IMR-90 (cell line): ENCODE measurements at regions not wholly inside any gene's neighbourhood (a gene's known extent, or its start where the extent isn't known, plus 50 kb on each side); places are given as distances from the start of the nearest gene placed in this dataset.

Experiments
- ATAC-seq: fragments of 200-7000 bp; cut with Tn5 transposase; 2 replicates; pipeline ENCODE4 v1.9.1; 2020; ENCODE audit warnings: low read depth, mild to moderate bottlenecking, moderate library complexity
- BruUV-seq: library from RNA; stranded (reverse); fragments of 400-500 nt; replicated peaks from 2 replicates; lab custom pipeline; 2021; lab: Mats Ljungman, UMichigan
- CTCF ChIA-PET: fragments of 300-600 bp; formaldehyde crosslinking; extraction: SDS; loops from one replicate; lab custom pipeline; 2021; ENCODE audit warnings: antibody characterized with exemption; lab: Yijun Ruan, JAX
- POLR2A ChIA-PET: fragments of 300-600 bp; sonication (Branson Sonifier 250); formaldehyde crosslinking; loops from one replicate; lab custom pipeline; 2022; ENCODE audit warnings: antibody characterized with exemption; ENCODE audit not compliant: unreplicated experiment; lab: Charles Lee
- DNase-seq: peaks from one replicate; pipeline ENCODE4 v3.0.0; 2013
- H2AFZ ChIP-seq: replicated peaks from 2 replicates; pipeline ENCODE3; 2013; ENCODE audit warnings: low read length, mild to moderate bottlenecking; ENCODE audit not compliant: poor library complexity
- H2AK5ac ChIP-seq: 2 replicates; pipeline ENCODE4 v1.6.1; 2013; ENCODE audit warnings: low read depth, low read length, inconsistent platforms
- H2AK9ac ChIP-seq: replicated peaks from 2 replicates; pipeline ENCODE3; 2013; ENCODE audit warnings: mild to moderate bottlenecking, low read depth, low read length, moderate library complexity; ENCODE audit not compliant: poor library complexity
- H2BK120ac ChIP-seq: 2 replicates; pipeline ENCODE4 v1.6.1; 2013; ENCODE audit warnings: low read depth, low read length, inconsistent platforms
- H2BK15ac ChIP-seq: 3 replicates; pipeline ENCODE4 v1.6.1; 2013; ENCODE audit warnings: low read depth, low read length, inconsistent platforms
- H2BK20ac ChIP-seq: 2 replicates; pipeline ENCODE4 v1.6.1; 2013; ENCODE audit warnings: low read depth, mild to moderate bottlenecking, inconsistent platforms, low read length, moderate library complexity
- H2BK5ac ChIP-seq: 2 replicates; pipeline ENCODE4 v1.6.1; 2013; ENCODE audit warnings: mild to moderate bottlenecking, low read depth, low read length, inconsistent platforms; ENCODE audit not compliant: poor library complexity, severe bottlenecking
- H3K14ac ChIP-seq: replicated peaks from 2 replicates; pipeline ENCODE4 v1.6.1; 2013; ENCODE audit warnings: low read depth, low read length, inconsistent platforms
- H3K18ac ChIP-seq: 2 replicates; pipeline ENCODE4 v1.6.1; 2013; ENCODE audit warnings: low read depth, low read length, control low read depth
- H3K23ac ChIP-seq: 2 replicates; pipeline ENCODE4 v1.6.1; 2013; ENCODE audit warnings: low read depth, low read length, inconsistent platforms
- H3K27ac ChIP-seq: 2 replicates; pipeline ENCODE4 v1.5.1; 2013; ENCODE audit warnings: mild to moderate bottlenecking, control low read depth, low read length; ENCODE audit not compliant: insufficient read depth
- H3K27me3 ChIP-seq: 2 replicates; pipeline ENCODE4 v1.6.1; 2013; ENCODE audit warnings: low read length; ENCODE audit not compliant: control insufficient read depth, insufficient read depth
- H3K36me3 ChIP-seq: 2 replicates; pipeline ENCODE4 v1.6.1; 2013; ENCODE audit warnings: low read length, mixed read lengths; ENCODE audit not compliant: control insufficient read depth, insufficient read depth
- H3K4ac ChIP-seq: 2 replicates; pipeline ENCODE4 v1.6.1; 2013; ENCODE audit warnings: low read depth, low read length, inconsistent platforms
- H3K4me1 ChIP-seq: 2 replicates; pipeline ENCODE4 v1.6.1; 2013; ENCODE audit warnings: low read length, mixed read lengths; ENCODE audit not compliant: control insufficient read depth, insufficient read depth
- H3K4me2 ChIP-seq: 2 replicates; pipeline ENCODE4 v1.6.1; 2013; ENCODE audit warnings: low read depth, mild to moderate bottlenecking, control low read depth, low read length, moderate library complexity
- H3K4me3 ChIP-seq: 2 replicates; pipeline ENCODE4 v1.5.1; 2013; ENCODE audit warnings: low read depth, mild to moderate bottlenecking, control low read depth, low read length, moderate library complexity; ENCODE audit not compliant: insufficient read depth
- H3K56ac ChIP-seq: 2 replicates; pipeline ENCODE4 v1.6.1; 2013; ENCODE audit warnings: low read length, inconsistent platforms; ENCODE audit not compliant: insufficient read depth; ENCODE audit errors: extremely low read depth
- H3K79me1 ChIP-seq, 2 experiments: 2 replicates each; pipeline ENCODE4 v1.6.1; 2013; ENCODE audit warnings: low read length in 2 of 2, inconsistent platforms in 1 of 2, low read depth in 1 of 2
- H3K9ac ChIP-seq: 2 replicates; pipeline ENCODE4 v1.6.1; 2013; ENCODE audit warnings: low read depth, low read length, control low read depth
- H3K9me1 ChIP-seq: 2 replicates; pipeline ENCODE4 v1.6.1; 2013; ENCODE audit warnings: low read length, inconsistent platforms; ENCODE audit not compliant: insufficient read depth
- H3K9me3 ChIP-seq: 2 replicates; pipeline ENCODE4 v1.6.1; 2013; ENCODE audit warnings: low read length; ENCODE audit not compliant: control insufficient read depth, insufficient read depth
- H4K20me1 ChIP-seq: 2 replicates; pipeline ENCODE4 v1.6.1; 2013; ENCODE audit warnings: low read length, inconsistent platforms; ENCODE audit not compliant: insufficient read depth
- H4K5ac ChIP-seq: 2 replicates; pipeline ENCODE4 v1.6.1; 2013; ENCODE audit warnings: mild to moderate bottlenecking, low read depth, low read length, control low read depth
- H4K8ac ChIP-seq, 2 experiments: 2 replicates each; pipeline ENCODE4 v1.6.1; 2013; ENCODE audit warnings: low read depth in 2 of 2, low read length in 2 of 2, control low read depth in 1 of 2, inconsistent platforms in 1 of 2
- H4K91ac ChIP-seq: 2 replicates; pipeline ENCODE4 v1.6.1; 2013; ENCODE audit warnings: low read depth, low read length, inconsistent platforms; ENCODE audit not compliant: insufficient read depth
- BHLHE40 ChIP-seq: fragments of 150-350 bp; IDR thresholded peaks from 2 replicates; pipeline ENCODE4 v1.6.1; 2016; ENCODE audit warnings: mild to moderate bottlenecking, low read depth, low read length
- CEBPB ChIP-seq: IDR thresholded peaks from 2 replicates; pipeline ENCODE4 v1.6.1; 2012; ENCODE audit warnings: low read depth, low read length, improper control_type of control experiment
- CHD1 ChIP-seq: IDR thresholded peaks from 2 replicates; pipeline ENCODE4 v1.6.1; 2012; ENCODE audit warnings: low read depth, low read length, improper control_type of control experiment
- FOS ChIP-seq: fragments of 150-350 bp; IDR thresholded peaks from 2 replicates; pipeline ENCODE4 v1.6.1; 2016; ENCODE audit warnings: low read depth, low read length
- MAFK ChIP-seq: IDR thresholded peaks from 2 replicates; pipeline ENCODE4 v1.6.1; 2012; ENCODE audit warnings: low read depth, low read length, improper control_type of control experiment
- MAZ ChIP-seq: IDR thresholded peaks from 2 replicates; pipeline ENCODE4 v1.6.1; 2012; ENCODE audit warnings: low read depth, mild to moderate bottlenecking, low read length, improper control_type of control experiment, moderate library complexity, borderline replicate concordance
- MXI1 ChIP-seq: IDR thresholded peaks from 2 replicates; pipeline ENCODE4 v1.6.1; 2012; ENCODE audit warnings: low read depth, mild to moderate bottlenecking, low read length, moderate library complexity, borderline replicate concordance
- NFE2L2 ChIP-seq: fragments of 150-350 bp; IDR thresholded peaks from 2 replicates; pipeline ENCODE4 v1.6.1; 2016; ENCODE audit warnings: low read depth, mild to moderate bottlenecking, low read length
- POLR2A ChIP-seq: IDR thresholded peaks from 2 replicates; pipeline ENCODE4 v1.6.1; 2012; ENCODE audit warnings: mild to moderate bottlenecking, low read depth, low read length
- RAD21 ChIP-seq: IDR thresholded peaks from 2 replicates; pipeline ENCODE4 v1.6.1; 2012; ENCODE audit warnings: low read length, improper control_type of control experiment
- RCOR1 ChIP-seq: IDR thresholded peaks from 2 replicates; pipeline ENCODE4 v1.6.1; 2012; ENCODE audit warnings: mild to moderate bottlenecking, low read length, improper control_type of control experiment; ENCODE audit not compliant: insufficient replicate concordance
- RFX5 ChIP-seq: IDR thresholded peaks from 2 replicates; pipeline ENCODE4 v1.8.0; 2012; ENCODE audit warnings: low read depth, mild to moderate bottlenecking, low read length, moderate library complexity
- SMC3 ChIP-seq: fragments of 150-350 bp; IDR thresholded peaks from 2 replicates; pipeline ENCODE4 v1.6.1; 2016; ENCODE audit warnings: low read depth, mild to moderate bottlenecking, antibody characterized with exemption, low read length, moderate library complexity
- WGBS, 2 experiments: methylation state at CpG; one replicate each; pipeline versions ENCODE4 v1.1.5 to v1.1.7; 2013; ENCODE audit warnings: missing lambda C conversion rate in 2 of 2; ENCODE audit not compliant: insufficient read length in 1 of 2; ENCODE audit errors: extremely low coverage in 2 of 2; 5-methylcytosine and 5-hydroxymethylcytosine counted together
- dilution Hi-C: fragments of 300-500 bp; cut with HindIII; formaldehyde crosslinking; loops from one replicate; pipeline ENCODE4 v1.14.3; 2018; ENCODE audit warnings: low sequenced_read_pairs; ENCODE audit not compliant: unreplicated experiment
- in situ Hi-C: fragments of 300-500 bp; cut with MboI; formaldehyde crosslinking; loops from 3 replicates; pipeline ENCODE4 v1.14.3; 2019; ENCODE audit warnings: low sequenced_read_pairs, inconsistent platforms, mixed read lengths
- intact Hi-C: fragments of 100-400 bp; cut with micrococcal nuclease; formaldehyde crosslinking; loops from 2 replicates; pipeline ENCODE4 v1.10.0; 2022
- TF ChIP-seq, protein P1 (sequence below): conservative IDR thresholded peaks from 2 replicates; pipeline ENCODE4 v1.5.1; 2012; ENCODE audit warnings: mild to moderate bottlenecking, low read depth, low read length, improper control_type of control experiment
- TF ChIP-seq, protein P2 (sequence below): fragments of 150-350 bp; IDR thresholded peaks from 2 replicates; pipeline ENCODE4 v1.6.1; 2016; ENCODE audit warnings: low read depth, mild to moderate bottlenecking, low read length, moderate library complexity, borderline replicate concordance
- TF ChIP-seq, protein P3 (sequence below): fragments of 150-350 bp; IDR thresholded peaks from 2 replicates; pipeline ENCODE4 v1.6.1; 2017; ENCODE audit warnings: mild to moderate bottlenecking, antibody characterized with exemption, low read length, low read depth

DNA sequence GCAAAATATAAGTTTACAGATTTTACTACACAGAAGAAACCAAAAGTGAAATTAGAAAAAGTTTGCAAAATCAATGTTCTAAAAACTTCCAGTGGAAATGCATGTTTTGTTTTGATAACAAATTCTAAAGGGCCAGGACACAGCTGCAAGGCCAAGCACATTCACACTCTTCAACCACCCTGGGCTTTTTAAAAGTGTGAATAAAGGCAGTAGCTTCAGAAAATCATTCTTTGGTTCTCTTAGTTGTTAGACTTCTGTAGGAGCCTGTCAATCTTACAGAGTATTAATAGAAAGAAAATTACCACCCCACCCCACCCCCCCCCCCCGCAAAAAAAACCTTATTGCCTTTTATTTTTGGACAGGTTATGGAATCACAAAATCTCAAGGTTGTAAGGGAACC is 105.2 kb upstream of the EGLN3 start:
- no peak overlapping the region for H4K91ac ChIP-seq
- BruUV-seq: no TSS peak
- WGBS, 2 experiments: no CpG with 5 or more reads among the region's 1 CpG
- no peaks in the 10 kb centered on the region; the same call in 1 of the 2 replicates for H3K27me3 ChIP-seq
- H3K4me1 ChIP-seq: 0 out of 2 replicates have a peak, but pooled peaks cover 4% of the 10 kb centered on the region
- no peak overlapping the region for H3K18ac ChIP-seq
- H3K23ac ChIP-seq: no peak overlapping the region
- no peak overlapping the region for H3K56ac ChIP-seq
- no peak overlapping the region for H4K5ac ChIP-seq
- H3K14ac ChIP-seq: no peak overlapping the region
- H4K8ac ChIP-seq: no peak overlapping the region
- H2AK5ac ChIP-seq: no peak overlapping the region
- no peak overlapping the region for H2AK9ac ChIP-seq
- H3K4me2 ChIP-seq: no peak overlapping the region
- no peak overlapping the region for H2BK15ac ChIP-seq
- dilution Hi-C loops (no loop called here), intact Hi-C loops (no loop called here), in situ Hi-C loops (no loop called here)
- no peak overlapping the region for H2BK120ac ChIP-seq
- H2AFZ ChIP-seq: no peak overlapping the region
- H2BK5ac ChIP-seq: no peak overlapping the region
- TF ChIP-seq MAZ: no peak
- no peak for TF ChIP-seq CEBPB
- TF ChIP-seq RAD21: no peak
- no peak for TF ChIP-seq BHLHE40
- TF ChIP-seq, protein P1, sequence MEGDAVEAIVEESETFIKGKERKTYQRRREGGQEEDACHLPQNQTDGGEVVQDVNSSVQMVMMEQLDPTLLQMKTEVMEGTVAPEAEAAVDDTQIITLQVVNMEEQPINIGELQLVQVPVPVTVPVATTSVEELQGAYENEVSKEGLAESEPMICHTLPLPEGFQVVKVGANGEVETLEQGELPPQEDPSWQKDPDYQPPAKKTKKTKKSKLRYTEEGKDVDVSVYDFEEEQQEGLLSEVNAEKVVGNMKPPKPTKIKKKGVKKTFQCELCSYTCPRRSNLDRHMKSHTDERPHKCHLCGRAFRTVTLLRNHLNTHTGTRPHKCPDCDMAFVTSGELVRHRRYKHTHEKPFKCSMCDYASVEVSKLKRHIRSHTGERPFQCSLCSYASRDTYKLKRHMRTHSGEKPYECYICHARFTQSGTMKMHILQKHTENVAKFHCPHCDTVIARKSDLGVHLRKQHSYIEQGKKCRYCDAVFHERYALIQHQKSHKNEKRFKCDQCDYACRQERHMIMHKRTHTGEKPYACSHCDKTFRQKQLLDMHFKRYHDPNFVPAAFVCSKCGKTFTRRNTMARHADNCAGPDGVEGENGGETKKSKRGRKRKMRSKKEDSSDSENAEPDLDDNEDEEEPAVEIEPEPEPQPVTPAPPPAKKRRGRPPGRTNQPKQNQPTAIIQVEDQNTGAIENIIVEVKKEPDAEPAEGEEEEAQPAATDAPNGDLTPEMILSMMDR: no peak
- no peak for TF ChIP-seq RCOR1
- TF ChIP-seq SMC3: no peak
- no peak for TF ChIP-seq MXI1
- TF ChIP-seq RFX5: no peak
- TF ChIP-seq FOS: no peak
- TF ChIP-seq POLR2A: no peak
- TF ChIP-seq, protein P2, sequence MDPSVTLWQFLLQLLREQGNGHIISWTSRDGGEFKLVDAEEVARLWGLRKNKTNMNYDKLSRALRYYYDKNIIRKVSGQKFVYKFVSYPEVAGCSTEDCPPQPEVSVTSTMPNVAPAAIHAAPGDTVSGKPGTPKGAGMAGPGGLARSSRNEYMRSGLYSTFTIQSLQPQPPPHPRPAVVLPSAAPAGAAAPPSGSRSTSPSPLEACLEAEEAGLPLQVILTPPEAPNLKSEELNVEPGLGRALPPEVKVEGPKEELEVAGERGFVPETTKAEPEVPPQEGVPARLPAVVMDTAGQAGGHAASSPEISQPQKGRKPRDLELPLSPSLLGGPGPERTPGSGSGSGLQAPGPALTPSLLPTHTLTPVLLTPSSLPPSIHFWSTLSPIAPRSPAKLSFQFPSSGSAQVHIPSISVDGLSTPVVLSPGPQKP: no peak
- no peak for TF ChIP-seq CHD1
- TF ChIP-seq, protein P3, sequence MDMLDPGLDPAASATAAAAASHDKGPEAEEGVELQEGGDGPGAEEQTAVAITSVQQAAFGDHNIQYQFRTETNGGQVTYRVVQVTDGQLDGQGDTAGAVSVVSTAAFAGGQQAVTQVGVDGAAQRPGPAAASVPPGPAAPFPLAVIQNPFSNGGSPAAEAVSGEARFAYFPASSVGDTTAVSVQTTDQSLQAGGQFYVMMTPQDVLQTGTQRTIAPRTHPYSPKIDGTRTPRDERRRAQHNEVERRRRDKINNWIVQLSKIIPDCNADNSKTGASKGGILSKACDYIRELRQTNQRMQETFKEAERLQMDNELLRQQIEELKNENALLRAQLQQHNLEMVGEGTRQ: no peak
- no peak for TF ChIP-seq NFE2L2
- TF ChIP-seq MAFK: no peak
- H3K4me3 ChIP-seq: no peak overlapping the region
- H3K36me3 ChIP-seq: no peaks in the 10 kb centered on the region
- ChIA-PET CTCF (interaction anchor here (0.7 kb wide), 1 partner anchor 10 kb away, joined by 4 read pairs; no protein-coding TSS in a partner anchor), POLR2A (no interaction called here)
- H2BK20ac ChIP-seq: no peak overlapping the region
- no peak overlapping the region for H3K4ac ChIP-seq
- ATAC-seq: no peak
- H3K27ac ChIP-seq: no peak overlapping the region
- H3K9ac ChIP-seq: no peak overlapping the region
- no peaks in the 10 kb centered on the region for H3K9me3 ChIP-seq
- H3K9me1 ChIP-seq: 0 out of 2 replicates have a peak, but pooled peaks cover 3% of the 10 kb centered on the region
- H4K20me1 ChIP-seq: no peaks in the 10 kb centered on the region
- no peak for DNase-seq
- no peaks in the 10 kb centered on the region for H3K79me1 ChIP-seq
